HG02981 (cell line): ENCODE measurements at regions not wholly inside any gene's neighbourhood (a gene's known extent, or its start where the extent isn't known, plus 50 kb on each side); places are given as distances from the start of the nearest gene placed in this dataset.

Experiments
- ATAC-seq: cut with Tn5 transposase; IDR thresholded peaks from one replicate; pipeline ENCODE4 v1.9.1; 2021; ENCODE audit warnings: mild to moderate bottlenecking, moderate library complexity; ENCODE audit not compliant: unreplicated experiment

DNA sequence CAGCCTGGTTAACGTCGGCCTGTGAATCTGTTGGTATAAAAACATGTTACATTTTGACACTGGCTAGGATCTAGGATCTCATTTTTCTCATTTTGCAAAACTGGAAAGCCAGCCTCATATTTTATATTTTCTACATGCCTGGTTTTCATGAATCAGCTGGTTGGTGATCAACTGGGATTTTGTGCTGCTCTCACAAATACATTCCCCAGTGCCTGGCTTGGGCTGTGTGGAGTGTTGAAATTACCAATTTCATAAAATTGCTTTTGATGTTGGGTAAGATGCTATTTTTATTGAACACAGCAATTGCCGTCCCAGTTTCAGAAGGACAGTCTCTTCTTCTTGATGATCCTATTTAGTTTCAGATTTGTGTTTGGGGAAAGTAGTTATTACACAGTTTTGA, 604.3 kb downstream of the TAFA4 start:
- ATAC-seq: no peak

DNA sequence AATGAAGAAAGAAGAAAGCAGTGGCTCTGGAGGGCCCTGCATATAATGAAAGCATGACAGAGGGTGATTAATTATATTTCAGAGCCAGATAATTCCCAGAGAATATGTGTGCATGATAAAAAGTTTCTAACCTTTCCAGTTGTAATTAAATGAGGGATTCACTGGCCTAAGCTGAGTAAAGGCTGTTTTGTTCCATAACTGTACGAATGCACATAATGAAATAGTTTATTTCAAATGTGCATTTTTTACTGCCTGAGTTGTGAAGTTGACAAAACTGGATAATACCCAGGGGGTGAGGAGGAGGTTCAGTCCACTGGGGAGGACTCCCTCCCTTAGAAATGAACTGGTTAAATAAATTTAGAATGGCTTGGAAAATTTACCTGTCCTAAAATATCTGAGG, 616.4 kb downstream of the TAFA4 start:
- no peak for ATAC-seq

GRCh38 chr3:68315546-68315945, 616.8 kb downstream of the TAFA4 start:
- no peak for ATAC-seq

DNA sequence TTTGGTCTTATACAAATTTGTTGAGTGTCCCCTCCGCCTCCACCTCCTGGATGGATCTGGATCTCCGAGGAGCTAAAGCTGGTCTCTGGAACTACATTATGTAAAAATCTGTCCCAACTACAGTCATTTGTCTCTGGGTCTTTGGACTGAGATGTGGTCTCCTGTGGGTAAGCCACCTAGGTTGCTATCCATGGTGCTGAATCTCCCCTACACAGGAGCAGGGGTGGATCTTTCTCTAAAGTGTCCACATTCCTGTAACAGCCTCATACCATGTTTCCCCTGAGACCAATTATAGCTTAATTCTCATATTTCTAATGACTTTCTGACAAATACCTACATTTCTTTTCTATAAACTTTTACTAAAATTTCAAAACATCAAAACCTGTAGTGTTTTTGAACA, 625.8 kb downstream of the TAFA4 start:
- no peak for ATAC-seq

GRCh38 chr3:68295457-68295856, 636.9 kb downstream of the TAFA4 start:
- ATAC-seq: no peak

DNA sequence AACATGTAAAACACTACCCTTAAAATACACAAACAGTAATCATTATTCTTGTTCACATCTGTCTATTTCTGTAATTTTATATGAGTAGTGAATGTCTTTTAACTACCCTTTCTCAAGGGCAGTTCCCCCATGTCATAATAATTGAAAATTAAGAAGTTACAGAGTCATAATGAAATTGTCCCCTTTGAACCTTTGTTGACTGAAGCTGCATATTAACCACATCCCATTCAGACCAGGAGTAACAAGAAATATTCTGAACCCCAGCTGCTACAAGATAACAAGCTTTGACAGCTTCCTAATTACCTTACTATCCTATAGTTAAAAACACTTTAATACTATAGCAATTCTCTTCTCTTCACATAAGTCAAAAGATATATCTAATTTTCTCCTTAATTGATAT, 635.9 kb upstream of the SUCLG2 start:
- ATAC-seq: no peak

DNA sequence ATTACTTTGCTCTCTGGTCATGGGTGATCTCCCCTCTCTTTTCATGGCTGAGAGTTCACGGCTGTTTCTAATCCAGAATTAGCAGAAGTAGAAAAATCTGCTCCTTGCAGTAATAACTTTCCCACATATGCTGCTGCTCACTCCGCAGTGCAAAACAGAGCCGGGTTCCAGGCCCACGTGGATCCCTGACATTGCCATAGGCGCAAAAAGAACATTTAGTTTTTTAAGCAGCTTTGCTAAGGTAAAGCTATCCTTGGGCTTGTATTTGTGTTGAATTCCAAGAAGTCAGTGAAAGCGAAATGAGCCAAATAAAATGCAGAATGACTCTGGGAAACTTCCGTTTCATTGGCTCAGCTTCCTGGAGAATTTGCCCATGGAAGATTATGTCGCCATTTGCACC, 633.7 kb upstream of the SUCLG2 start:
- ATAC-seq: no peak

- no peak for ATAC-seq
Observed at GRCh38 chr3:68287101-68287500, 632.7 kb upstream of the SUCLG2 start.

- no peak for ATAC-seq
Observed at GRCh38 chr3:68274286-68274685, 619.9 kb upstream of the SUCLG2 start.

DNA sequence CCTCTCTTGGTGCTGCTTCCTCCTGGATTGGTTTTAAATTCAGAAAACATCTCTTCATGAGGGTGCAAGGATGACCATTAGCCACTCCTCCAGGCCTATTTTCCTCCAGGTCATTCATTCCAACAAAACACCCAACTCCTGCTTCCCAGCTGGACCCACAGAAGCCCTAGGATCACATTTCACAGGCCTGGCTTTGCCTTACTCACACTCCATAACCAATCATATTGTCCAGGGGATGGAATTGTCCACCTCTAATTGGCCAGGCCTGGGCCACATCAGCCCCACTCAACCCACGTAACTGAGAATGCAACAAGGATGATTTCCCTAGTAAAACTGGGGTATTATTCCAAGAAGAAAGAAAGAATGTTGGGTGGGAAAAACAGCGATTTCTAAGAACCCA, 616.7 kb upstream of the SUCLG2 start:
- ATAC-seq: no peak

DNA sequence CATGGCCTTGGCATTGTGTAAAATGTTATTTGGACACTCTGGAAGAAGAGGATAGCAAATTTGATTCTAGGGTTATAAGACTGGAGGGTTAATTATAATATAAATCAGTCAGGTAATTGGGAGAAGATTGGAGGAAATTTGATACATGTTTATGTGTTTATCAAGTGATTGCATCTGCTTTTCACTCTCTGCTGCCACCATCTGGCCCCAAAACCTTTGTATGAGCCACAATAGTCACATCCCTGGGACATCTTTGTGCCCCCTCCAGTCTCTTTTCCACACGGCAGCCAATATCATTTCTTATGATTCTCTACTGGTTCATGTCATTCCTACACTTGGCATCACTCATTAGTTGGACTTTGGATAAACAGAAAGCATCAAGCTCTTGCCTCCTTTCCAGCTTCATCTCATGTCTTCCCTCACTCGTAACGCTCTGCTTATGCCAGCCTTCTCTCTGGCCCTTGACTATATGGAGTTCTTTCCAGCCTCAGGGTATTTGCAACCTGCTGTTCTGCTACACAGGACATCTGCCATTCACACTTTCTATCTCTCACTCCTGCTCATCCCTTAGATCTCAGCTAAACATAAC, 602.3 kb upstream of the SUCLG2 start:
- no peak for ATAC-seq

DNA sequence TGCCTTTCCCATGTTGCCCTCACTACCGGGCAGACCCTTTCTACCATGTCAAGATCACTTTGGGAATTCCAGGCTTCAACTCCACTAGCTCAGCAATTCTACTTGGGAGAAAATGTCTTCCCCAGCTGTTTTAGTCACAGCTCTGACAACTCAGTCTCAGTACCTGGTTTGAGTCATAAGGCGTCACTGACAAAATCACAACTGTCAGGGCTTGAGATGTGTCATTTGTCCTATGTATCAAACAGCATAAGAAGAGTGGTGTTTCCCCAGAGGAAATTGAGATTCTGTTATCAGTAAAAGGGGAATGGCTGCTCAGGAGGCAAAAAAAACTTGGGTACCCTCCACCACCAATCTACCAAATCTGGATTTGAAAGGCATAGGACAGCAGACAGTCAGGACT, 594.9 kb upstream of the SUCLG2 start:
- no peak for ATAC-seq

DNA sequence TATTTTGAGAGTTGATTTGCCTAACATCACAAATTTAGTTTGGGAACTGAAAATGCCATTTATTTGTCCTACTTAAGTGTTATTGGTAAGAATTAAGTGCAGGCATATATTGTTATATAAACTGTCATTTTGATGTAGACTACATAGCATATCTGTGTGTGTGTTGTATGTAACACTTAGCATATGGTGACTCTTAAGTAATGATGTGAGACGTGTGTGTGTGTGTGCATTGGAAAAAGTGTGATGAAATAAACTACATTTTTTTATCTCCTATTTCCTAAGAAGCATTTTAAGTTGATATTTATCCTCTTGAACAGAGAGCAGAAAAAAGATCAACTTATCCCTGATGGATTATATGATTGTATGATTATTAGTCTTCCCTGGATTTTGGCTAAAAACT, 588.2 kb upstream of the SUCLG2 start:
- ATAC-seq: no peak

DNA sequence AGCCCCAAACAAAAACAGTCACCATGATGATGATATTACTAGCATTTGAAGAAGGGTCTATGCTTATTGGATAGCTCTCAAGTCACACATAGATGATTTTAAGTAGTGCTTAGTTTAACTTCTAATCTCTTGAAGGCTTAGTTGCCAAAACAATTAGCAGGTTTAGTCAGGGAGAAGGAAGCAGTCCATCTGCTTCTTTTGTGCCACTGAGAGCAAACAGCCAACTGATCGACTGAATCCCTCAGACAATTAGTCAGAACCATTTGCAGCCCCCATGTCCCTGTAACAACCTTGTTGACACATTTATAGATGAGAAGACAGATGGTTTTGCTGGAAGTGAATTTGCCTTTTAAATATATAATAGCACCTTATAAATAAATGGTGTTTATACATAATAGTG, 585.1 kb upstream of the SUCLG2 start:
- no peak for ATAC-seq

GRCh38 chr3:68234076-68234780, 579.8 kb upstream of the SUCLG2 start:
- no peak for ATAC-seq

- ATAC-seq: no peak
Observed at GRCh38 chr3:68228856-68229255, 574.4 kb upstream of the SUCLG2 start.

- no peak for ATAC-seq
Observed at GRCh38 chr3:68220832-68221231, 566.4 kb upstream of the SUCLG2 start.

DNA sequence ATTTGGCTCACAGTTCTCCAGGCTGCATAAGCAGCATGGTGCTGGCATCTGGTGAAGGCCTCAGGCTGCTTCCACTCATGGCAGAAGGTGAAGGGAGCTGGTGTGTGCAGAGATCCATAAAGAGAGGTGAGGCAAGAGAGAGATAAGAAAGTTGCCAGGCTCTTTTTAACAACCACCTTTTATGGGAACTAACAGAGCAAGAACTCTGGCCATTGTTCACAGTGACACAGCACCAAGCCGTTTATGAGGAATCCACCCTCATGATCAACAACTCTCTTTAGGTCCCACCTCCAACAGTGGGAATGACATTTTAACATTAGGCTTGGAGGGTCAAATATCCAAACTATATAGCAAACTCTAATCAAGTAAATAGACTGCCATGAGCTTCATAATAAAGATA, 557.2 kb upstream of the SUCLG2 start:
- no peak for ATAC-seq

DNA sequence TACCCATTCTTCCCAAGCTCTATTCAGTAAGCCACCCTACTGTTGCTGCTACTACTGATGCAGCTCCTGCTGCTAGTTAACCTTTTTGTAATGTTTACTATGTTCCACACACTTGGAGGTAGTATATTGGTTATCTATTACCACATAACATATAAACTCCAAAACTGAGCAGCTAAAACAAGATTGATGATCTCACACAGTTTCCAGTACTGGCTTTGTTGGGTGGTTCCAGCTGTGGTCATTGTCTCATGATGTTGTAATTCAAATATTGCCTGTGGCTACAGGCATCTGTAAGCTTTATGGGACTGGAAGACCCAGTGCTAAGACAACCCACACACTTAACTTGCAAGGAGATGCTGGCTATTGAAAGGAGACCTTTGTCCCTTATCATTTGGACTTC, 556.2 kb upstream of the SUCLG2 start:
- no peak for ATAC-seq

GRCh38 chr3:68207327-68207726, 552.9 kb upstream of the SUCLG2 start:
- peak; percentile 88 for ATAC-seq

DNA sequence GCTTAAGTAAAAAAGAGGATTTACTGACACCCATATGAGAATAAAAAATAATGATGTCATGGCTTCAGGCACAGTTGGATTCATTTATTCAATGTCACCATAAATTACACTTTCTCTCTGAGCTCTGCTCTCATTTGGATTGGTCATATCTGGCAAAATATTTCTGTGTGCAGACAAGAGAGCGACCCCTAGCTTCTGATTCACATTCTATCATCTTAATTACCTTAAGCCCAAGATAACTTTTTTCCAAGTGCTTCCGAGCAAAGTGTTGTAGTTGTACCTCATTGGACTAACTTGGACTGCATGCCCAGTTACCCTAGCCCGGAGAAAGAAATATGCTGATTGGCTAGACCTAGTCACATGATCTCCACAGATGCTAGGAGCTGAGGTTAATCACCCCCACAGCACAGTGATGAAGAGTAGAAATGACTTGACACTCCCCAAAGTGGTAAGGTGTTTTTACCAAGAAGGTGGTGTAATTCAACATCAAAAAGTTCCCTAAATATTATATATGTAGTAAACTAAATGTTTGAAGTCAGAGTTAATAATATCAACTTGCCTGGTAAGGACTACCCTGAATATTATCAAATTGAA, 552.2 kb upstream of the SUCLG2 start:
- ATAC-seq: no peak

GRCh38 chr3:68186733-68187132, 532.3 kb upstream of the SUCLG2 start:
- ATAC-seq: no peak

- ATAC-seq: no peak
Observed at GRCh38 chr3:68176600-68176999, 522.2 kb upstream of the SUCLG2 start.
